Left renal cortex interstitium (tissue), 4 donors: ENCODE measurements at regions not wholly inside any gene's neighbourhood (a gene's known extent, or its start where the extent isn't known, plus 50 kb on each side); places are given as distances from the start of the nearest gene placed in this dataset.

Experiments
- DNase-seq, 4 donors: peaks; one replicate each; pipeline ENCODE4 v3.0.0-alpha.2; 2013; ENCODE audit warnings: low read depth in 4 of 4, low spot score in 2 of 4, missing footprints in 1 of 4

GRCh38 chr12:16756833-16757555 lies 151.0 kb upstream of the LMO3 start:
- DNase-seq: no peak

DNA sequence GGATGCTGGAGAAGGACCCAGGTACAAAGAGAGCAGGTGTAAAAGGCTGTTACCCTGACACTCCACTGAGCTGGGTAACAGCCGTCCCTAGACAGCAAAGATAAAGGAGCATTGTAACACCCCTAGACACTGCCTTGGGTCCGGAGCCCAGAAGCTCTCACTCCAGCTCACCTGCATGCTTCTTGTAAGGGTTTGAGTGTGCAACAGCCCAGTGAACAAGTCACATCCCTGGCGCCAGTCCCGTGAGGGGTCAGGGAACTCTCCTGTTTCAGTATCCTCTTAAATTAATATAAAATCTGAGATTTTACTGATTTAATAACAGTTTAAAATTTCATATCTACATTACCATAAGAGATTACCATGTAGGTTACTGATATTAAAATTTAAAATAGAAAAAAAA lies 124.8 kb upstream of the LMO3 start:
- no peak for DNase-seq

DNA sequence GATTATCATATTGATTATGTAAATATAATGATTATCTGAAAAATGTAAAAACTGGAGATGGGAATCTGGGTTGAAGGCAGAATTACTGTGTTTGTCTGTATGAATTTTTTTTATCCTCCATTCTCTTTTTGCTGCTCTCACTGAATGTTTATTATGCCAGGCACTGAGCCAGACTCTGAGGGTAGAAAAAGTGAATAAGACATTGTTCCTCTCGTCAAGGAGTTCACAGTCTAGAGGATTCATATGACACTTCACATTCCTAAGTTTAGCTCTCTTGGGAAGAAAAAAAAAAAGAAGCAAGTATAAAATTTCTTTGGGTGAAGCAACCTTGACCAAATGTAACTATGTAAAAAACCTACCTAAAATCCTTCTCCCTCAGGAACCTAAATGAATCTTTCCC lies 120.9 kb upstream of the LMO3 start:
- no peak for DNase-seq

DNA sequence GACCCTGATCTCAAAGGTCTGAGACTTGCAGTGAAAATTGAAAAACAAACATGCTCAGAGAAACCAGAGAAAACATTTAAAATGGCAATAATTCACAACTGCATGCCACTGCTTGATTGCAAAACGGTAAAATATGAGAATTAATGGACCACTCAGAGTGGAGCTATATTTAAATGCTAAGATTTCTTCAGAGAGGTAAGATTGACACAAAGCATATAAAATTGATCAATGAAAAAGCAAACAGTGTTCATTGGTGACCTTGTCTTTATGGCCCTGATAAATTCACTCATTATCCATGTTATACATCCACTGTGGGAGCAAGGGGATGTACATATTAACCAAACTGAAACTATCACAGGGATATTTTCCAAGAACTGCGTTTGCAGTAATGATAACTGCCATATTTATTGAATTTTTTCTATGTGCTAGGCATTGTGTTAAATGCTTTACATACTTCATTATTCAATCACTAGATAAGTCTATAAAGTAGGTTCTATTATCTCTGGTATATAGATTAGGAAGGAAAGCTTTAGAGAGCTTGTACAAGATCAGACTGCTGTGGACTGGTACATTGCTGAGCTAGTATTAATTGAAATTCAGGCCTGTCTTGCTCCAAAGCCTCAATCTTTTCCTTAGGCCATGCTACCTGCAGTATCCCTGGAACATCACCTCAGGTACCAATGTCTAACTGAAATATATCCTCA lies 113.9 kb upstream of the LMO3 start:
- no peak for DNase-seq

DNA sequence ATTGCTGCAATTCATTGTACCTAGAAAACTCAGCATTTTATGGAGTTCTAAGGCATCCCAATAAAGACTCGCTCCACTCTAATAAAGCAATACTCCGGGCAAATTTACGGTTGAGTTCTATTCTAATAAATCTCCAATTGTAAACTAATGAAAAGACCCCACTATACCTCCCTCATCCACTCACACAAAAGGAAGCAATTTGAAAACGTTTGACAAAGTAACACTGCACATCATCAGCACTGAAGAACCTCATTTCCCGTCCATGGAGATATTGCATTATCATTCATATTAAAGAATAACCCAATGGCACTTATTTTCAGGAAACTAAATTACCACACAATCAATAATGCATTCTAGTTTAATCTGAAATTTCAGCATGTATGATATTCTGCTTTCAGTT lies 111.0 kb upstream of the LMO3 start:
- no peak for DNase-seq

GRCh38 chr12:16692099-16692498 lies 86.1 kb upstream of the LMO3 start:
- DNase-seq: no peak

DNA sequence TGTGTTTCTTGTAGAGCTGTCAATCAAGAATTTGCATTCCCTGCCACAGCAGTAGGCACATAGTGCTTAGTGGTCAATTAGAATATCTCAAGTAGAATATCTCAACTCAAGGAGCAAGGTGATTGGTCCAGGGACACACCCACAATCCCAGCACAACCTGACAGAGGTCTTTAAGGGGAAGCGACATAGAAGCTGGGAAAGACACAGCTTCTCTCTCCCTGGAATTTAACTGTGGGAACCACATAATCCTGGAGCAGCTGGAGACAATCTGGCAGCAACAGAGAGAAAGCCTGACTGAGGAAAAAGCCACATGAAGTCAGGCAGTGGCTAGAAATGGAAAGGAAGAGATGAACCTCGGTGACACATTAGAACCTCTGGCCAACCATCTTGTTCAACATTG lies 85.7 kb upstream of the LMO3 start:
- DNase-seq: no peak

- DNase-seq: no peak
These were observed 82.2 kb upstream of the LMO3 start for GRCh38 chr12:16688200-16688599.

DNA sequence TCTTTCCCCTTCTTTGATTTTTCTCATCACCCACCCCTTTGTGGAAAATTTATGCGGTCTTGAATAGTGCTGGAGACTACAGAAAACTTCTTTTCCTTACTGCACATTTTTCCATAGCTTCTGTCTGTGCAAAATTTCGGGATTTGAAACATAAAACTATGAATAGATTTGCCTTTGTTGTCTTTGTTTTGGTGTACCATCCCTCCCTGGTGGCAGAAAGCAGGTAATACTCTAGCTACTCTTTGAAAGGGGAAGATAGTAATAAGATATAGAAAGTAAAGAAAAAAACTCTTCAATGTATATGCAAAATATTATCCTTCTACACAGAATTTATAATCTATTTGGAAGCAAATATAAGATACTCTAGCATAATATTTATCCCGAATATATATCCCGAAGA lies 79.1 kb upstream of the LMO3 start:
- no peak for DNase-seq

- no peak for DNase-seq
These were observed 75.2 kb upstream of the LMO3 start for GRCh38 chr12:16681196-16681595.

GRCh38 chr12:16675438-16675837 lies 69.5 kb upstream of the LMO3 start:
- no peak for DNase-seq

DNA sequence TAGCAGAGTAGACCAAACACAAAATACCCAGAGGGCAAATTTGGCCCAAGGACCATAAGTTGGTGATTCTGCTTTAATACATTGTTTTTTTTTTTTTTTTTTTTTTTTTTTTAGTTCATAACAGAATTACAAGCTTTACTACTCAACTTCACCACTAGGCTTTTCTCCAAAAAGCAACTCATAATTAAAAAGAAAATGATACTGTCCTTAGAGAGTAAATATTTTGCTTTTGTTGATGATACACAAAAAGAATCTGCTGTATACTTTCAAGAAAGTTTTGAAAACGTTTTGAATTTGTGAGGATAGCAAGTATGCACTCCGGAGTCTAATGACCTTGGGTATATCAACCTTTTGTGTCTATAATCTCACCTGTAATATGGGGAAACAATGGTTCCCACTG lies 68.9 kb upstream of the LMO3 start:
- no peak for DNase-seq

GRCh38 chr12:16670456-16671050 lies 64.6 kb upstream of the LMO3 start:
- DNase-seq: no peak

DNA sequence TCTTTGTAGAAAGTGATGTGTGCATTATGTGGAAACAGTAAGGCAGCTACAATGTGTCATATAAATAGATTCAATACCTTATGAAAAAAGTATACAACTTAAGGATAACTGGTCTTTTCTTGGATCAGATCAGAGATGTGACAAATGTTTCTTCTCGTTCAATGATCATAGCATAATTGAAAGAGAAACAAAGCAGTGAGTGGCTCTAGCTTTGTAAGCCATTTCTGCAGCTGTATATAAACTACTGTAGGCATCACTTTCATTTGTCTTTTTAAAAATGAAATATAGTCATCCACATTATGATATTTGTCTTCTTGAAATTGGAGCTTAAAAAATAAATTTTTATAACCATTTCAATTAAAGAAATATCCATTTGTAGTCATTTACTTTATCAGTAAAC lies 63.8 kb upstream of the LMO3 start:
- no peak for DNase-seq

GRCh38 chr12:16668198-16668597 lies 62.2 kb upstream of the LMO3 start:
- DNase-seq: no peak

GRCh38 chr12:16658699-16659098 lies 52.7 kb upstream of the LMO3 start:
- DNase-seq: no peak
